ENCODE measurements at regions not wholly inside any gene's neighbourhood (a gene's known extent, or its start where the extent isn't known, plus 50 kb on each side); places are given as distances from the start of the nearest gene placed in this dataset.

DNA sequence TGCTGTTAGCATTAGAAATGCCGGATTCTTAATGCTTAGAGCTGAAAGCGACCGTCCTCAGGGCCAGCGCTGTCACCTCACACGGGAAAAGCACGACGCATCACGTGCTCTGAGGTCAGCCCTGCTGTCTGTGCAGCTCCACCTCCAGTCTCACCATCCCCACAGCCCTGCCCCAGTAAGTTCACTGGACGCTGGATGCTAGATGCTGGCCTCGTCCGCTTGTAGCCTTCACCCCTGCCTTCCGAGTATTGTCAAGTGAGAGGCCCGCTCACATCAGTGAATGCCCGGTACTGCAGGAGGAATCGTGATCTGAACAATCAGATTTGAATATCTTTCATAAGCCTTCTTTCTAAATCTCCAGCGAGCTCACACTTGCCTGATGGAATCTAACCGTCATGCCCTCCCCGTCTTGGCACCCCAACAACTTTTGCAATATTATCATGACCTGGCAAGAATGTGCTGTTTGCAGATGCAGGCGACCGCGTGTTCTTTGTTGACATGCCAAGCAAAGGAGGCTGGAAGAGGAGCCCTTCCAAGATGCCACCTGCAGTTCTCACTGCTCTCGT, 64.9 kb downstream of the DLL1 start:
- ATAC-seq (ENCODE audit: low FRiP score in 2 of 2), result no peak
- peak in 1 of 2 donors; percentile 20 for DNase-seq
- H3K36me3 ChIP-seq, result no peaks in the 10 kb centered on the region
- no peaks in the 10 kb centered on the region for H3K9me3 ChIP-seq
- peak overlapping the region in 2 of 4 donors; percentile 4 to 31 for H3K27ac ChIP-seq
- H3K4me1 ChIP-seq, result peaks cover 12 to 20% (median 17%) of the 10 kb centered on the region in 4 donors
- 73 to 74% methylated on average over 22 of the region's 22 CpGs for WGBS, 2 donors
- no peak for TF ChIP-seq POLR2AphosphoS5 (IDR thresholded peaks at IDR 0.05)
- no peak for TF ChIP-seq EP300 (IDR thresholded peaks at IDR 0.05)
- no peak for TF ChIP-seq POLR2A (IDR thresholded peaks at IDR 0.05)
- TF ChIP-seq, protein P1, sequence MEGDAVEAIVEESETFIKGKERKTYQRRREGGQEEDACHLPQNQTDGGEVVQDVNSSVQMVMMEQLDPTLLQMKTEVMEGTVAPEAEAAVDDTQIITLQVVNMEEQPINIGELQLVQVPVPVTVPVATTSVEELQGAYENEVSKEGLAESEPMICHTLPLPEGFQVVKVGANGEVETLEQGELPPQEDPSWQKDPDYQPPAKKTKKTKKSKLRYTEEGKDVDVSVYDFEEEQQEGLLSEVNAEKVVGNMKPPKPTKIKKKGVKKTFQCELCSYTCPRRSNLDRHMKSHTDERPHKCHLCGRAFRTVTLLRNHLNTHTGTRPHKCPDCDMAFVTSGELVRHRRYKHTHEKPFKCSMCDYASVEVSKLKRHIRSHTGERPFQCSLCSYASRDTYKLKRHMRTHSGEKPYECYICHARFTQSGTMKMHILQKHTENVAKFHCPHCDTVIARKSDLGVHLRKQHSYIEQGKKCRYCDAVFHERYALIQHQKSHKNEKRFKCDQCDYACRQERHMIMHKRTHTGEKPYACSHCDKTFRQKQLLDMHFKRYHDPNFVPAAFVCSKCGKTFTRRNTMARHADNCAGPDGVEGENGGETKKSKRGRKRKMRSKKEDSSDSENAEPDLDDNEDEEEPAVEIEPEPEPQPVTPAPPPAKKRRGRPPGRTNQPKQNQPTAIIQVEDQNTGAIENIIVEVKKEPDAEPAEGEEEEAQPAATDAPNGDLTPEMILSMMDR (IDR thresholded peaks at IDR 0.05), result peak in 1 of 6 experiments; percentile 10
- no peak overlapping the region for H3K4me3 ChIP-seq
- H3K27me3 ChIP-seq, result no peaks in the 10 kb centered on the region

DNA sequence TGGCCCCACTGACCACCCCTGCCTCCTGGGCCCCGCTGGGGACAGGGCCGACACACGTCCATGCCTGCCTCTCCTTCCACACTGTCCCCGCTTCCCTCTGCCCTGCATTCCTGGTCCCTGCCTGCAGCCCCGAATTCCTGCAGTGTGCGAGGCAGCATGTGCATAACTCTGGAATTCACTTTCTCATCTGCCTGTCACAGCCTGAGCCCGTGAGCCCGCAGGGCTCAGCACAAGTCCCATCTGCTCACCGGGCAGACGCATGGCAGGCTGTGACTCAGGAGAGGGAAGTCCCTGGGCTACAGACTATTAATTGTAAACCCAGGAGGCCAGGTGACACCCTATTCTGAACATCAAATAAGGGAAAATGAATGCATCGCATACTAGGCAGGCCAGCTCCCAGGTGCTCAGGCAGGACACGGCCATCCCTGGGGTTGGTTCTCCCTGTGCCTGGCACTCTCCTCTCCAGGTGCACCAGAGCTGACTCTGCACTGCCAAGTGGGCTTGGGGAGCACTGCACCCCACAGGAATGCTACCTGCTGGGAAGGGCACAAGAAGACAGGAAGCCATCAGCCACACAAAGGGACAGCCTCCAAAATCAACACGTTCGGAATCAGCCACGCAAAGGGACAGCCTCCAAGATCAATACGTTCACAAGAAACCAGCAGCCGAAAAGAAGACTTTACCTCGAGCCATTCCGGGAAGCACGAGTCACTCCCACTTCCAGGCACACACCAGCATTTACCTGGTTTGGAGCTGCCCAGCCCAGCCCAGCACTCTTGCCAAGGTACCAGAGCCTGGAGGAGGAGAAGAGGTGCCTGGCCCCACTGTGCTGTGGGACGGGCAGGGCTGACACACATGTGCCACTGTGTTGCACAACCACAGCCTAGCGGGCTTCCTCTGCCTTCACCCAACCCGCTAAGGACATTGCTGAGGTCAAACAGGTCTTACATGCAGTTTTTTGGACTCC, 65.9 kb downstream of the DLL1 start:
- peaks cover 12 to 20% (median 17%) of the 10 kb centered on the region in 4 donors for H3K4me1 ChIP-seq

DNA sequence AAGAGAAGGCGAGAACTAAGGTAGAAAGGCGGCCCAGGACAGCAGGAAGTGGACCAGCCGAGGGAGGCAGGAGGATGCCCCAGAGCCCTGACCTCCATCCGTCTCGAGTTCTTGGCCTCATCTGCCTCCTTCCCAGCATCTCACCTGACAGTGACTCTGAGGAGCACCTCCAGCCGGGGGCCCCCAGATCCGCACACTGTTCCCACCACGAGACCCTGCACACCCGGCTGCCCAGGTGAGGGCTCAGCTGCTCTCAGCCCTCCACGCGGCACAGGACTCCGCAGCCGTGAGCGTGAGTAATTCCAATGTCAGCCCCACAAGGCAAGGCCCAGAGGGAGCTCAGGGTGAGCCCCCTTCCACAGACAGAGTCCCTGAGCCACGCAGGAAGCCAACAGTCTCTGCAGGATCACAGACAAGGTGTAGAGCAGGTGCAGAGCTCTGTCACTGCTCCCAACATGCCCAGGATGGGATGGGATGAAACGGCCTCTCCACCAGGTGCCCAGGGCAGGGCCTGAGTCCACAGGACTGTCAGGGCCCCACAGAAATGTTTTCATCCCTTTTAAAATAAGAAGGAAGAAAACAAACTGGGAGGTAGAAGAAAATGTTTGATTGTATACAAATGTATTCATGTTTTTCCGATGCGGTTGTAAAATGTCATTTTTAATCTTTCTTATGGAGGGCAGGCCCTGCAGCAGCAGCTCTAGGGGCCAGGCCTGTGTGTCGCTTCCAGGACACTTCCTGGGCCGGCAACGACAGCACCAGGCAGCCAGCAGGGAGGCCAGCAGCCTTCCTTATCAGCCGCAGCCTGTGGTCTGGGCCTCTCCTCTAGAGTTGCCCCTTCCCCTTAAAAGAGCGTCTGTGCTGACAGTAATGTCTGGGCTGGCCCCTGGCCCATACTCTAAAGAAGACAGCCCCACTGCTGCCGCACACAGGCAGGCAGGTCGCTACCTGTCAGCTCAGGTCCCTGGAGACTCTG, 66.9 kb downstream of the DLL1 start:
- WGBS, 2 donors, result 83 to 85% methylated on average over 13 to 25 of the region's 25 CpGs
- H3K27ac ChIP-seq, result no peak overlapping the region

More for the DNA sequence above, 65.9 kb downstream of the DLL1 start:
- Histone ChIP-seq H3K9me3 (no peaks in the 10 kb centered on the region), H3K36me3 (no peaks in the 10 kb centered on the region), H3K27ac (peak overlapping the region in 1 of 4 donors; percentile 4), H3K27me3 (no peaks in the 10 kb centered on the region), H3K4me3 (no peak overlapping the region)
- ATAC-seq (ENCODE audit: low FRiP score in 2 of 2), result peak in 1 of 2 donors; percentile 25
- 59 to 73% methylated on average over 12 to 23 of the region's 23 CpGs for WGBS, 2 donors
- no peak for TF ChIP-seq POLR2A (IDR thresholded peaks at IDR 0.05)
- TF ChIP-seq EP300 (IDR thresholded peaks at IDR 0.05), result no peak
- TF ChIP-seq, protein P1 (IDR thresholded peaks at IDR 0.05), result no peak
- no peak for TF ChIP-seq POLR2AphosphoS5 (IDR thresholded peaks at IDR 0.05)
- peak; percentile 32 to 66 for DNase-seq

More for the DNA sequence above, 66.9 kb downstream of the DLL1 start:
- Histone ChIP-seq H3K9me3 (no peaks in the 10 kb centered on the region), H3K4me1 (peaks cover 12 to 20% (median 17%) of the 10 kb centered on the region in 4 donors), H3K4me3 (no peak overlapping the region), H3K27me3 (no peaks in the 10 kb centered on the region), H3K36me3 (no peaks in the 10 kb centered on the region)
- TF ChIP-seq, protein P1 (IDR thresholded peaks at IDR 0.05), result no peak
- TF ChIP-seq EP300 (IDR thresholded peaks at IDR 0.05), result no peak
- TF ChIP-seq POLR2A (IDR thresholded peaks at IDR 0.05), result no peak
- ATAC-seq (ENCODE audit: low FRiP score in 2 of 2) (no peak), DNase-seq (peak in 1 of 2 donors; percentile 19)

Data from upper lobe of left lung (tissue), 6 donors.